ENCODE measurements at regions not wholly inside any gene's neighbourhood (a gene's known extent, or its start where the extent isn't known, plus 50 kb on each side); places are given as distances from the start of the nearest gene placed in this dataset.
A peak's percentile ranks its signal among the peaks of the same experiment; 100 is the strongest.

- TF ChIP-seq, protein P1, sequence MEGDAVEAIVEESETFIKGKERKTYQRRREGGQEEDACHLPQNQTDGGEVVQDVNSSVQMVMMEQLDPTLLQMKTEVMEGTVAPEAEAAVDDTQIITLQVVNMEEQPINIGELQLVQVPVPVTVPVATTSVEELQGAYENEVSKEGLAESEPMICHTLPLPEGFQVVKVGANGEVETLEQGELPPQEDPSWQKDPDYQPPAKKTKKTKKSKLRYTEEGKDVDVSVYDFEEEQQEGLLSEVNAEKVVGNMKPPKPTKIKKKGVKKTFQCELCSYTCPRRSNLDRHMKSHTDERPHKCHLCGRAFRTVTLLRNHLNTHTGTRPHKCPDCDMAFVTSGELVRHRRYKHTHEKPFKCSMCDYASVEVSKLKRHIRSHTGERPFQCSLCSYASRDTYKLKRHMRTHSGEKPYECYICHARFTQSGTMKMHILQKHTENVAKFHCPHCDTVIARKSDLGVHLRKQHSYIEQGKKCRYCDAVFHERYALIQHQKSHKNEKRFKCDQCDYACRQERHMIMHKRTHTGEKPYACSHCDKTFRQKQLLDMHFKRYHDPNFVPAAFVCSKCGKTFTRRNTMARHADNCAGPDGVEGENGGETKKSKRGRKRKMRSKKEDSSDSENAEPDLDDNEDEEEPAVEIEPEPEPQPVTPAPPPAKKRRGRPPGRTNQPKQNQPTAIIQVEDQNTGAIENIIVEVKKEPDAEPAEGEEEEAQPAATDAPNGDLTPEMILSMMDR (IDR thresholded peaks at IDR 0.05 in 4 of 5, conservative IDR thresholded peaks at IDR 0.05 in 1 of 5) = no peak
- TF ChIP-seq POLR2A (IDR thresholded peaks at IDR 0.05) = no peak
- intact Hi-C loops (cut with DNase I; ENCODE audit: low total_unique reads) = no loop called here
- Histone ChIP-seq H3K4me1 (no peaks in the 10 kb centered on the region), H3K9me3 (no peaks in the 10 kb centered on the region), H3K36me3 (no peaks in the 10 kb centered on the region), H3K27me3 (no peaks in the 10 kb centered on the region), H3K4me3 (no peak overlapping the region), H3K27ac (no peak overlapping the region)
- DNase-seq (no peak), ATAC-seq (no peak)
- in situ Hi-C loops (cut with MboI; ENCODE audit: low sequenced_read_pairs in 4 of 4) = no loop called here
Observed at GRCh38 chr2:118198268-118198667, 110.0 kb downstream of the INSIG2 start.

GRCh38 chr2:118197011-118197675 lies 108.9 kb downstream of the INSIG2 start:
- no peak overlapping the region for H3K4me3 ChIP-seq
- DNase-seq (no peak), ATAC-seq (peak in 1 of 2 donors; percentile 41)
- no peaks in the 10 kb centered on the region for H3K27me3 ChIP-seq
- no peak for TF ChIP-seq POLR2A (IDR thresholded peaks at IDR 0.05)
- TF ChIP-seq, protein P1 (IDR thresholded peaks at IDR 0.05 in 4 of 5, conservative IDR thresholded peaks at IDR 0.05 in 1 of 5) = no peak
- no peaks in the 10 kb centered on the region for H3K9me3 ChIP-seq
- intact Hi-C loops (cut with DNase I; ENCODE audit: low total_unique reads) (no loop called here), in situ Hi-C loops (cut with MboI; ENCODE audit: low sequenced_read_pairs in 4 of 4) (no loop called here)
- H3K4me1 ChIP-seq = no peaks in the 10 kb centered on the region
- H3K27ac ChIP-seq = no peak overlapping the region
- no peaks in the 10 kb centered on the region for H3K36me3 ChIP-seq

DNA sequence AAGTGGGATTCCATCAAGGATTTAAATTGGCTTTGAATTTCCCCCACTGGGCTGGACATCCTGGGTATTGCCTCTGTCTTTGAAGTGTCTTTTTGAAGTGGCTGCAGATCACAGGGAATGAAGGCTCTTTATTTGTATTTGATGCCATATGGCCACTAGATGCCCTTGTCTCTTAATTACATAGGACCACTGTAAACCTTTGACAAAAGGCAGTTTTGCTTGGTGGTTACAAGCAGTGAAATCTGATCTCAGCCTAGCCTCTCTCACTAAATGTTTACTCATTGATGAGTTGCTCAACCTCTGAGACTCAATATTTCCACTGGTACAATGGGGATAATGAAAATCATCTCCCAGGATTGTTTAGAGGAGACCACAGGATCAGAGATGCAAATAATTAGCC lies 102.2 kb downstream of the INSIG2 start:
- Histone ChIP-seq H3K36me3 (no peaks in the 10 kb centered on the region), H3K4me3 (no peak overlapping the region), H3K9me3 (no peaks in the 10 kb centered on the region), H3K27ac (no peak overlapping the region), H3K27me3 (no peaks in the 10 kb centered on the region), H3K4me1 (peaks cover 0 to 2% of the 10 kb centered on the region in 2 donors)
- ATAC-seq = no peak
- in situ Hi-C loops (cut with MboI; ENCODE audit: low sequenced_read_pairs in 4 of 4) (no loop called here), intact Hi-C loops (cut with DNase I; ENCODE audit: low total_unique reads) (no loop called here)
- TF ChIP-seq, protein P1 (IDR thresholded peaks at IDR 0.05 in 4 of 5, conservative IDR thresholded peaks at IDR 0.05 in 1 of 5) = no peak
- no peak for TF ChIP-seq POLR2A (IDR thresholded peaks at IDR 0.05)
- DNase-seq = no peak

GRCh38 chr2:118186858-118187254 lies 98.6 kb downstream of the INSIG2 start:
- intact Hi-C loops (cut with DNase I; ENCODE audit: low total_unique reads) = loop anchor here (1.0 kb wide), 1 partner anchor 99 kb away; the partner anchor contains the start of gene INSIG2
- Histone ChIP-seq H3K9me3 (no peaks in the 10 kb centered on the region), H3K4me1 (peaks cover 0 to 9% of the 10 kb centered on the region in 2 donors), H3K36me3 (no peaks in the 10 kb centered on the region), H3K4me3 (peak overlapping the region; percentile 60 to 78 (median 66)), H3K27ac (peak overlapping the region; percentile 54 to 88 (median 77)), H3K27me3 (no peaks in the 10 kb centered on the region)
- in situ Hi-C loops (cut with MboI; ENCODE audit: low sequenced_read_pairs in 4 of 4) = no loop called here
- ATAC-seq (no peak), DNase-seq (no peak)
- TF ChIP-seq, protein P1 (IDR thresholded peaks at IDR 0.05 in 4 of 5, conservative IDR thresholded peaks at IDR 0.05 in 1 of 5) = no peak
